CD4-positive, alpha-beta T cell treated with Interleukin-2 at 100 ng/mL for 4 hours (primary cell): ENCODE measurements at regions not wholly inside any gene's neighbourhood (a gene's known extent, or its start where the extent isn't known, plus 50 kb on each side); places are given as distances from the start of the nearest gene placed in this dataset.

ENCODE experiments used
- DNase-seq: peaks from one replicate; pipeline ENCODE4 v3.0.0-alpha.2; 2020; ENCODE audit warnings: low spot score

DNA sequence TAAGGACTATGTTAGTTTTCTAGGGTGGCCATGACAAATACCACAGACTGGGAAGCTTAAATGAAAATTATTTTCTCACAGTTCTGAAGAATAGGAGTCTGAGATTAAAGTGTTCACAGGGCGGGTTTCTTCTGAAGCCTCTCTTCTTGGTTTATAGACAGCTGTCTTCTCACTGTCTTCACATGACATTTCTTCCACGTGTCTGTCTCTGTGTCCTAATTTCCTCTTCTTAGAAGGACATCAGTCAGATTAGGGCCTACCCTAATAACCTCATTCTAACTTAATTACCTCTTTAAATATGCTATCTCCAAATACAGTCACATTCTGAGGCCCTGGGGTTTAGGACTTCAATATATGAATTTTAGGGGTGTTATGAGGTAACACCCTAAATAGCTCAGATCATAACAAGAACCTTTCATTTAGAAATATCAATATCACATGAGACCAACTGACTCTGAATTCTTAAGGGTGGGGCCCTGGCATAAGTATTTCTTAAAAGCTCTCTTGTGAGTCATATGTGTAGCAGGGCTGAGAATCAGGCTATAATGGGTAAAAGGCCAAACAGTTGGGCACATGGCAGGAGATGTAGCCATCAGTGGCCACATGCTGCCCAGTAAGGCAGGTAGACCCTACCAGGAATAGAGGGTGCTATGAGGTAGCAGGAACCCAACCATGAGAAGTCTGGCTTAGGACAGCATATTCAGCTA, 62.0 kb upstream of the TENT5A start:
- DNase-seq = no peak

DNA sequence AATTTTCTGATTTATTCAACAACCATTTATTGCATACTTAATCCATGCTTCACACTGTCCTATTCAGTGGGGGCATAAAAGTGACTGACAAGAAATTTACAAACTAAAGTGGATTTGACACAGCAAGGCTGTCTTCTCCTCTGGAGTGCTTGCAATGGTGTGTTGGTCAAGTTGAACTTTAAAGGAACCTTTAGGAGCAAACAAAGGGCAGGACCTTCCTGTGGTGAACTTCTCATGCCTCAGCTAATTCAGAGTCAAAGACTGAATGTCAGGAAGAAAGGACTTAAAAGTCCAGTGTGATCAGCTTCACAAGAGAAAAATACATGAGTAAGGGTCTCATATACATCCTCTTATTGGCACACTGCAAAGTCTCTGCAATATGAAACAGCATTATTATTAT, 60.8 kb upstream of the TENT5A start:
- DNase-seq = no peak

DNA sequence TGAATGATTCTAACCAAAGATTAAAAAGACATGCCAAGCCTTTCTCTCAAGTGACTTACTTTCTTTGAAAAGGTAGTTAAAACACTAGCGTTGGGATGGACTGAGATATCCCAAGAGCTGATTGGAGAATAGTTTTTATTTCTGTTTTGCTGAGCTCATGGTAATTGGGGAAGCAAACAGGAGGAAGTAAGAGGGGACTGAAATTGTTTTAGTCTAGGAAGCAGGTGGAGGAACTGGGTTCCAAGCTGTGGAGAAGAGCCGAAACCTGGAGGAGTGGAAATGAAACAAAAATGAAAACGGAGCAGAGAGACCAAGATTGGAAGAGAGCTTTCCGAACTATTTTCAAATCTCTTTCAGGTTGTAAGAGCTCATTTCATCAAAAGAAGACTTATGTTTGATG, 59.9 kb upstream of the TENT5A start:
- no peak for DNase-seq

DNA sequence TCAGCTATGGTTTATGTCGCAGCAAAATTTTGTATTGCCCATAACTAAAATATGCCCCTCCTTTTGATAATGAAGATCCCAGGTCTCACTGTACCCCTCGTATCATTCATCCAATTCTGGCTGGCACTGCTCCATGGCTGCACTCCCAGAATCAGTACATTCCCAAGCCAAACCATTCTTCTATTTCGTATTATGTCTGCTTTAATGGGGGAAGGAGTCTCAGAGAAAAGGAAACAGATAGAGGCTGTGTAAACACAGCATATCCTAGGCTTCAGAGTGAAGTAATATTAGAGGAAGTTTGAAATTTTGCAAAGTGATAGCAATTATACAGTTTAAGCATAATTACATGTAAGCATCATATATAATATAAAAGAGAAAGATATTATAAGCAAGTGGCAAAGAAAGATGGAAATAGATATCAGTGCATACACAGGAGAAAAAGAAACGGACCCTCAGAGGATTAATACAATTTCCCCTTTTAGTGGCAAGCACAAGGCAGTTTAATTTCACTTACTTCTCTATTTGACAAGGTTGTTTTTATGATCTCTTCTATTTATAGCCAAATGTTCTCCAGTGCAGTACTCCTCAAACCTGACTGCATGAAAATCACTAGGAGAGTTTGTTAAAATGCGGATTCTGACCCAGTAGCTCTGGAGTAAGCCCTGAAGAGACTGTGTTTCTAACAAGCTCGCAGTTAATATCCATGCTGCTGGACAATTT, 56.5 kb upstream of the TENT5A start:
- DNase-seq = no peak

DNA sequence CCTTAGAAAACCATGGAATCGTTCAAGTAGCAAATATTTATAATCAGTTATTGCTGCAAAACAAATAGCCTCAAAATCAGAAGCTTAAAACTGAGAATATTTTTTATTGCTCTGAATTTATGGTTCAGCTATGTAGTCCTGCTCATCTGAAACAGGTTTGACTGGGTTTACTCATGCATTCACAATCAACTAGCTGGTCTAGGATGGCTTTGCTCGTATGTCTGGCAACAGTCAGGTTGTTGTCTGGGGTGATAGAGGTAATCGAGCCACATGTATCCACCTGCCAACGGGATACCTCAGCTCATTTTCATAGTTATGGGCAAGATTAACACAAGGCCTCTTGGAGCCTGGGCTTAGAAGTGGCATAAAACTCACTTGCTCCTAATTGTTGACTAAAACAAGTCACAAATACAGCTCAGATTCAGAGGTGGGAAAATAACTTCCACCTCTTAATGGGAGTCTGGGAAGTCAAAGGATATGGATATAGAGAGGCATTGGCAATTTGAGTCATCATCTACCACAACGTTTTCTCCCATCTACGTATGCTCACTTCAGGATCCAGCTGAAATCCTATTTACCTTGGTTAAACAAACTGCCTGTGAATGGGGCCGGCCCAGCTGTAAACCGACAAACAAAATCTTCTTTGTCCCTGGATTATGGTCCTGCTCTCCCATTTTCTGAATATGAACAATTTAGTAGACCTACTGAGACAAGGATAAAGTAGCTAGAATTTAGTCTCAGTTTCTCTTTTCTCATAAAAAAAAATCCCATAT, 54.5 kb upstream of the TENT5A start:
- DNase-seq = no peak

DNA sequence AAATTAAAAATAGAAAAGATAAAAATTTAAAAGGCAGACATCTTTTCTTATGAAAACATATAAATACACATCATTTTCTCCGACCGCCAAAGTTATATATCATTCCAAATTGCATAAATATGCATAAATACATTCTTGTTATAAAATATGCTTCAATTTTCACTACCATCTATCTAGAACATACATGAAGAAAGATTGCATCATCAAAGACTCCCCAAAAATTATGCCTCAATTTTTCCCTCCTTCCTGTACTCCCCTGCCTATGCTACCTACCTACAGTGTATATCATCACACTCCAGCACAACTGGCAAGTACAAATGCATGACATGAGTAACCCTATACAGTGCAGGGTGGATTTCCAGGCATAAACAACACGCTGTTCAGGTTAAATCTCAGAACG, 49.9 kb upstream of the TENT5A start:
- no peak for DNase-seq
